Peyer's patch (tissue), 4 donors: ENCODE measurements at regions not wholly inside any gene's neighbourhood (a gene's known extent, or its start where the extent isn't known, plus 50 kb on each side); places are given as distances from the start of the nearest gene placed in this dataset.

Experiments
- CTCF ChIP-seq, 6 experiments: fragments of 450-650 bp in 4 of 6; fragments of 200-600 bp in 2 of 6; sonication (generic) in 1 of 6; IDR thresholded peaks; one replicate each; pipeline ENCODE4 v1.5.1; 2017 to 2019; ENCODE audit warnings: antibody characterized with exemption in 6 of 6, mild to moderate bottlenecking in 3 of 6, moderate library complexity in 1 of 6
- POLR2A ChIP-seq, 2 donors: fragments of 450-650 bp; IDR thresholded peaks; one replicate each; pipeline ENCODE4 v1.5.1; 2017; ENCODE audit warnings: antibody characterized with exemption in 2 of 2, mild to moderate bottlenecking in 2 of 2, moderate library complexity in 2 of 2

GRCh38 chr6:135616655-135617054, 119.1 kb upstream of the AHI1 start:
- no peak for TF ChIP-seq CTCF (IDR thresholded peaks at IDR 0.05)
- no peak for TF ChIP-seq POLR2A (IDR thresholded peaks at IDR 0.05)
